K562 (cell line): ENCODE measurements at regions not wholly inside any gene's neighbourhood (a gene's known extent, or its start where the extent isn't known, plus 50 kb on each side); places are given as distances from the start of the nearest gene placed in this dataset.

Source experiments
- ATAC-seq: fragments of 200-7000 bp; cut with Tn5 transposase; 3 replicates; pipeline ENCODE4 v1.9.1; 2020; ENCODE audit warnings: moderate library complexity
- BruUV-seq: library from RNA; stranded (reverse); fragments of 400-500 nt; replicated peaks from 2 replicates; lab custom pipeline; 2021; lab: Mats Ljungman, UMichigan
- CTCF ChIA-PET: fragments of 300-600 bp; formaldehyde crosslinking; extraction: SDS; loops from one replicate; lab custom pipeline; 2021; ENCODE audit warnings: low intra/inter-chr PET ratio; lab: Yijun Ruan, JAX
- POLR2A ChIA-PET: fragments of 300-600, 350-650 bp; sonication (Branson Sonifier 250); formaldehyde crosslinking; extraction: SDS; loops from one replicate; lab custom pipeline; 2021; ENCODE audit warnings: antibody characterized with exemption, inconsistent platforms; lab: Yijun Ruan, JAX
- DNase-seq, 4 experiments: peaks; one replicate each; pipeline versions ENCODE4 v3.0.0 to v3.0.0-alpha.2; 2011 to 2018; ENCODE audit warnings: low spot score in 3 of 4, mixed read lengths in 3 of 4; ENCODE audit errors: extremely low read depth in 1 of 4
- FAIRE-seq: peaks from 2 replicates; lab custom pipeline; 2011; peaks lifted over from hg19 to GRCh38; lab: Jason Lieb, UNC
- H2AFZ ChIP-seq: 2 replicates; pipeline ENCODE4 v1.6.0; 2011; ENCODE audit warnings: low read depth, low read length, control low read depth, inconsistent platforms
- H3K27ac ChIP-seq: fragments of 200-600 bp; 3 replicates; pipeline ENCODE4 v1.8.0; 2011; ENCODE audit warnings: low read depth, mild to moderate bottlenecking, control low read depth, inconsistent platforms, low read length, moderate library complexity, mixed read lengths; ENCODE audit errors: extremely low read depth
- H3K27me3 ChIP-seq, 2 experiments: fragments of 300-600 bp in 1 of 2; 2 replicates in 1 of 2; 3 replicates in 1 of 2; pipeline versions ENCODE4 v1.6.0 to v1.8.0; 2011; ENCODE audit warnings: inconsistent platforms in 2 of 2, low read length in 2 of 2, mild to moderate bottlenecking in 1 of 2, mixed read lengths in 1 of 2, moderate library complexity in 1 of 2; ENCODE audit not compliant: control insufficient read depth in 2 of 2, insufficient read depth in 2 of 2
- H3K36me3 ChIP-seq: fragments of 300-600 bp; 3 replicates; pipeline ENCODE4 v1.8.0; 2011; ENCODE audit warnings: mild to moderate bottlenecking, low read length, inconsistent platforms; ENCODE audit not compliant: control insufficient read depth, insufficient read depth
- H3K4me1 ChIP-seq, 2 experiments: fragments of 200-600 bp in 1 of 2; replicated peaks in 1 of 2; 2 replicates in 1 of 2; 3 replicates in 1 of 2; pipeline versions ENCODE4 v1.5.1 to v1.8.0; 2011; ENCODE audit warnings: inconsistent platforms in 2 of 2, low read length in 2 of 2, mild to moderate bottlenecking in 1 of 2, mixed read lengths in 1 of 2, moderate library complexity in 1 of 2; ENCODE audit not compliant: control insufficient read depth in 2 of 2, insufficient read depth in 2 of 2
- H3K4me2 ChIP-seq: 2 replicates; pipeline ENCODE4 v1.6.1; 2011; ENCODE audit warnings: low read length, control low read depth, inconsistent platforms, mixed read lengths; ENCODE audit not compliant: insufficient read depth
- H3K4me3 ChIP-seq: fragments of 200-600 bp; sonication (generic), shearing (Covaris generic); 2 replicates; pipeline ENCODE4 v1.5.1; 2016; ENCODE audit warnings: control low read depth, inconsistent platforms
- H3K79me2 ChIP-seq: fragments of 200-600 bp; 3 replicates; pipeline ENCODE4 v1.8.0; 2011; ENCODE audit warnings: low read length, inconsistent platforms; ENCODE audit not compliant: control insufficient read depth, insufficient read depth
- H3K9ac ChIP-seq, 2 experiments: 2 replicates each; pipeline versions ENCODE4 v1.6.0 to v1.6.1; 2011; ENCODE audit warnings: low read depth in 2 of 2, low read length in 2 of 2, control low read depth in 1 of 2, inconsistent platforms in 1 of 2, mild to moderate bottlenecking in 1 of 2, mixed read lengths in 1 of 2; ENCODE audit not compliant: insufficient read depth in 1 of 2
- H3K9me1 ChIP-seq: one replicate; pipeline ENCODE4 v1.6.0; 2011; ENCODE audit warnings: inconsistent platforms, mild to moderate bottlenecking, low read length, moderate library complexity; ENCODE audit not compliant: control insufficient read depth, insufficient read depth
- H3K9me3 ChIP-seq: replicated peaks from 2 replicates; pipeline ENCODE4 v1.5.1; 2011; ENCODE audit warnings: low read depth, low read length, inconsistent platforms; ENCODE audit not compliant: control insufficient read depth, insufficient read depth
- H4K20me1 ChIP-seq: replicated peaks from 2 replicates; pipeline ENCODE4 v1.6.1; 2011; ENCODE audit warnings: low read length, inconsistent platforms, mixed read lengths; ENCODE audit not compliant: control insufficient read depth, insufficient read depth
- BRD9 ChIP-seq: fragments of 450-650 bp; IDR thresholded peaks from 2 replicates; pipeline ENCODE4 v1.6.1; 2018; ENCODE audit warnings: low read depth; ENCODE audit not compliant: partially characterized antibody
- MGA ChIP-seq: fragments of 450-650 bp; IDR thresholded peaks from 2 replicates; pipeline ENCODE4 v1.6.1; 2016; ENCODE audit warnings: mild to moderate bottlenecking, moderate library complexity
- NFATC3 ChIP-seq: fragments of 450-650 bp; IDR thresholded peaks from 2 replicates; pipeline ENCODE4 v1.6.1; 2017; ENCODE audit warnings: mild to moderate bottlenecking
- SNRNP70 ChIP-seq: fragments of 200-400 bp; formaldehyde crosslinking; optimal IDR thresholded peaks from 2 replicates; pipeline ENCODE3; 2017; ENCODE audit warnings: low read depth, low read length
- SREBF1 ChIP-seq: fragments of 150-350 bp; IDR thresholded peaks from 2 replicates; pipeline ENCODE4 v1.6.1; 2014; ENCODE audit warnings: antibody characterized with exemption, low read depth, low read length, borderline replicate concordance
- SRF ChIP-seq, 2 experiments: fragments of 250-450, 450-650 bp in 1 of 2; sonication (Bioruptor Pico) in 1 of 2; sonication (generic) in 1 of 2; formaldehyde crosslinking; IDR thresholded peaks; 2 replicates each; pipeline versions ENCODE4 v1.5.0 to v1.5.1; 2020 to 2022; ENCODE audit warnings: mild to moderate bottlenecking in 1 of 2, missing genetic modification reagents in 1 of 2
- TFAM ChIP-seq: fragments of 250-450 bp; sonication (Bioruptor Pico); conservative IDR thresholded peaks from 2 replicates; pipeline ENCODE4 v1.5.0; 2021; ENCODE audit warnings: mild to moderate bottlenecking, moderate library complexity
- ZNF780A ChIP-seq: fragments of 250-450 bp; sonication (Bioruptor Pico); IDR thresholded peaks from 2 replicates; pipeline ENCODE4 v1.5.0; 2021; ENCODE audit warnings: mild to moderate bottlenecking
- WGBS: fragments of 100-300 bp; shearing (Covaris generic); methylation state at CpG from one replicate; pipeline ENCODE4 v1.1.6; 2016; ENCODE audit warnings: low coverage, mixed read lengths; ENCODE audit not compliant: insufficient coverage; ENCODE audit errors: missing lambda C conversion rate; 5-methylcytosine and 5-hydroxymethylcytosine counted together
- in situ Hi-C: fragments of 300-500 bp; cut with MboI; formaldehyde crosslinking; loops from 4 replicates; pipeline ENCODE4 v1.15.0; 2018; ENCODE audit warnings: inconsistent platforms, mixed read lengths
- intact Hi-C: fragments of 100-400 bp; cut with micrococcal nuclease; formaldehyde crosslinking; loops from 2 replicates; pipeline ENCODE4 v1.14.2; 2022

- no peak for DNase-seq
- H3K9me3 ChIP-seq = no peaks in the 10 kb centered on the region
- intact Hi-C loops = loop anchor here (10.0 kb wide), 1 partner anchor 47 kb away; no protein-coding TSS in a partner anchor
- TF ChIP-seq SRF (CRISPR knock-in tag; IDR thresholded peaks at IDR 0.05) (no peak), BRD9 (no peak), TFAM (CRISPR knock-in tag) (no peak), SREBF1 (no peak), SNRNP70 (no peak), NFATC3 (no peak), MGA (no peak), ZNF780A (CRISPR knock-in tag) (no peak)
These were observed 85.3 kb upstream of the GOLGA8J start for GRCh38 chr15:29997499-29997898.

More at GRCh38 chr15:29997499-29997898, 85.3 kb upstream of the GOLGA8J start:
- in situ Hi-C loops = no loop called here
- no TSS peak for BruUV-seq
- CTCF ChIA-PET = no interaction called here
- no peak overlapping the region for H3K27ac ChIP-seq
- no peaks in the 10 kb centered on the region for H3K9me1 ChIP-seq
- H3K36me3 ChIP-seq = no peaks in the 10 kb centered on the region
- peaks cover 5 to 6% of the 10 kb centered on the region in 2 experiments; a peak in 2 of 5 replicates for H3K27me3 ChIP-seq
- H3K79me2 ChIP-seq = no peaks in the 10 kb centered on the region
- H3K4me1 ChIP-seq = no peaks in the 10 kb centered on the region
- ATAC-seq = no peak
- no peak overlapping the region for H3K9ac ChIP-seq
- FAIRE-seq = no peak
- no peak overlapping the region for H2AFZ ChIP-seq
- POLR2A ChIA-PET = no interaction called here
- H3K4me2 ChIP-seq = no peak overlapping the region
- WGBS = under 1% methylated on average over 6 of the region's 6 CpGs
- no peaks in the 10 kb centered on the region for H4K20me1 ChIP-seq
- no peak overlapping the region for H3K4me3 ChIP-seq
